ENCODE measurements at regions not wholly inside any gene's neighbourhood (a gene's known extent, or its start where the extent isn't known, plus 50 kb on each side); places are given as distances from the start of the nearest gene placed in this dataset.

DNA sequence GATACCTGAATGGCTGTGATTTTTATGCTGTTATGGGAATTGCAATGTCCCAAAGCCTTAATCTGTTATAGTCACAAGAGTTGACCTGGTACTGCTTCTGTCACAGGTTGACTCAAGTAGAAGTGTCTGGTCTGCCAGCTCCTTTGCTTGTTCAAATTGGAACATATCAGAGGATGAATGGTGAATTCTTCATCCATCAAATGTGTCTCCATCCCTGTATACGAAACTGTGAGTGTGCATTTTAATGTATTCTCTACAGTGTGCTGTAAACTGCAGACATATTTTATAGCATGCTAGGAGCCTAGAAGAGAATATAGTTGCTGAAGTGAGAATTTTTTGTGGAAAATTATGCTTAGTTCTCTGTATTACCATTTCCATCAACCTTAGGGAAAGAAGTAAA lies 608.4 kb downstream of the AMY1C start:
- no peak overlapping the region for H3K27ac ChIP-seq (ENCODE audit: low read depth, low read length, poor library complexity, severe bottlenecking)
- ChIA-PET CTCF (ENCODE audit: unreplicated experiment) (no interaction called here), POLR2A (no interaction called here)
- no peak overlapping the region for H2AFZ ChIP-seq (ENCODE audit: low read length)
- no peak overlapping the region for H3K4me3 ChIP-seq (ENCODE audit: low read depth, low read length, poor library complexity, severe bottlenecking)
- H4K20me1 ChIP-seq (ENCODE audit: insufficient read depth, low read length), result no peaks in the 10 kb centered on the region
- no TSS peak for BruUV-seq (replicated peaks)
- H3K4me2 ChIP-seq (ENCODE audit: low read length), result no peak overlapping the region
- no peaks in the 10 kb centered on the region for H3K9me2 ChIP-seq (ENCODE audit: insufficient read depth, low read length)
- TF ChIP-seq CTCF (conservative IDR thresholded peaks at IDR 0.05; ENCODE audit: low read length), result no peak
- H3K79me2 ChIP-seq (ENCODE audit: insufficient read depth, low read depth, low read length), result no peaks in the 10 kb centered on the region
- DNase-seq (ENCODE audit: low spot score), result no peak
- intact Hi-C loops (cut with micrococcal nuclease; ENCODE audit: unreplicated experiment), result no loop called here
- H3K9me3 ChIP-seq (ENCODE audit: low read length), result no peaks in the 10 kb centered on the region
- no peaks in the 10 kb centered on the region for H3K36me3 ChIP-seq (ENCODE audit: insufficient read depth, low read length)
- H3K4me1 ChIP-seq (ENCODE audit: insufficient read depth, low read length, poor library complexity, severe bottlenecking), result no peaks in the 10 kb centered on the region

- H3K36me3 ChIP-seq (ENCODE audit: insufficient read depth, low read length), result no peaks in the 10 kb centered on the region
- H3K4me2 ChIP-seq (ENCODE audit: low read length), result no peak overlapping the region
- H3K9me2 ChIP-seq (ENCODE audit: insufficient read depth, low read length), result no peaks in the 10 kb centered on the region
- ChIA-PET POLR2A (interaction anchor here (0.6 kb wide), 1 partner anchor 9 kb away, joined by 3 read pairs; no protein-coding TSS in a partner anchor), CTCF (ENCODE audit: unreplicated experiment) (no interaction called here)
- no peaks in the 10 kb centered on the region for H3K4me1 ChIP-seq (ENCODE audit: insufficient read depth, low read length, poor library complexity, severe bottlenecking)
- no peak for DNase-seq (ENCODE audit: low spot score)
- intact Hi-C loops (cut with micrococcal nuclease; ENCODE audit: unreplicated experiment), result no loop called here
- H3K27ac ChIP-seq (ENCODE audit: low read depth, low read length, poor library complexity, severe bottlenecking), result no peak overlapping the region
- H2AFZ ChIP-seq (ENCODE audit: low read length), result no peak overlapping the region
- no TSS peak for BruUV-seq (replicated peaks)
- H4K20me1 ChIP-seq (ENCODE audit: insufficient read depth, low read length), result no peaks in the 10 kb centered on the region
- H3K79me2 ChIP-seq (ENCODE audit: insufficient read depth, low read depth, low read length), result no peaks in the 10 kb centered on the region
- H3K9me3 ChIP-seq (ENCODE audit: low read length), result no peaks in the 10 kb centered on the region
- no peak overlapping the region for H3K4me3 ChIP-seq (ENCODE audit: low read depth, low read length, poor library complexity, severe bottlenecking)
- TF ChIP-seq CTCF (conservative IDR thresholded peaks at IDR 0.05; ENCODE audit: low read length), result no peak
- TF ChIP-seq EZH2phosphoT487 (IDR thresholded peaks at IDR 0.05; ENCODE audit: borderline replicate concordance, low read depth, low read length), result no peak
Observed at GRCh38 chr1:104358621-104359020, 608.9 kb downstream of the AMY1C start.

DNA sequence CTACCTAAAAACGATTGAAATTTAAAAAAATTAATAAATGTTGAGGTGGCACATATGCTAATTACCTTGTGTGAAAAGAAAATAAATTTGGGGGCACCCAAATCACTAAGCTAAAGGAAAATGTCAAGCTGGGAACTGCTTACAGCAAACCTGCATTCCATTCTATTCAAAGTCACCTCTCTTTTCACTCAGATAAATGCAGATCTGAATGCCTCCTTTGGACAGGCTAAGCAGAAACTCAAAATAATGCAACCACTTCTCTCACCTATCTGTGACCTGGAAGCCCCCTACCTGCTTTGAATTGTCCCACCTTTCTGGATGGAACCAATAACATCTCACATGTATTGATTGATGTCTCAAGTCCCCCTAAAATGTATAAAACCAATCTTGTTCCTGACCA lies 628.7 kb downstream of the AMY1C start:
- intact Hi-C loops (cut with micrococcal nuclease; ENCODE audit: unreplicated experiment), result no loop called here
- no peaks in the 10 kb centered on the region for H3K79me2 ChIP-seq (ENCODE audit: insufficient read depth, low read depth, low read length)
- H3K36me3 ChIP-seq (ENCODE audit: insufficient read depth, low read length), result no peaks in the 10 kb centered on the region
- TF ChIP-seq CTCF (conservative IDR thresholded peaks at IDR 0.05; ENCODE audit: low read length) (no peak), EZH2phosphoT487 (IDR thresholded peaks at IDR 0.05; ENCODE audit: borderline replicate concordance, low read depth, low read length) (no peak)
- H4K20me1 ChIP-seq (ENCODE audit: insufficient read depth, low read length), result no peaks in the 10 kb centered on the region
- no peaks in the 10 kb centered on the region for H3K9me2 ChIP-seq (ENCODE audit: insufficient read depth, low read length)
- H3K4me1 ChIP-seq (ENCODE audit: insufficient read depth, low read length, poor library complexity, severe bottlenecking), result no peaks in the 10 kb centered on the region
- H2AFZ ChIP-seq (ENCODE audit: low read length), result no peak overlapping the region
- no TSS peak for BruUV-seq (replicated peaks)
- H3K27ac ChIP-seq (ENCODE audit: low read depth, low read length, poor library complexity, severe bottlenecking), result no peak overlapping the region
- H3K4me3 ChIP-seq (ENCODE audit: low read depth, low read length, poor library complexity, severe bottlenecking), result no peak overlapping the region
- no peaks in the 10 kb centered on the region for H3K9me3 ChIP-seq (ENCODE audit: low read length)
- ChIA-PET POLR2A (interaction anchor here (0.6 kb wide), 1 partner anchor 603 kb away, joined by 3 read pairs; no protein-coding TSS in a partner anchor), CTCF (ENCODE audit: unreplicated experiment) (no interaction called here)
- no peak for DNase-seq (ENCODE audit: low spot score)
- H3K4me2 ChIP-seq (ENCODE audit: low read length), result no peak overlapping the region

Data from OCI-LY7 (cell line).